ENCODE measurements at regions not wholly inside any gene's neighbourhood (a gene's known extent, or its start where the extent isn't known, plus 50 kb on each side); places are given as distances from the start of the nearest gene placed in this dataset.
"Not testable (repeated sequence)": the region's sequence is repeated elsewhere in the genome, so short reads cannot be mapped to it uniquely, and the experiment has no call there.

- Histone ChIP-seq H3K4me1 (ENCODE audit: control insufficient read depth in 5 of 5, insufficient read depth in 5 of 5, low read length in 5 of 5) (no peaks in the 10 kb centered on the region), H3K36me3 (ENCODE audit: control insufficient read depth in 5 of 5, insufficient read depth in 5 of 5, low read length in 5 of 5) (no peaks in the 10 kb centered on the region), H3K27me3 (ENCODE audit: control insufficient read depth in 5 of 5, insufficient read depth in 4 of 5, low read length in 5 of 5) (no peaks in the 10 kb centered on the region), H3K9me3 (ENCODE audit: control insufficient read depth in 5 of 5, low read length in 5 of 5) (peaks cover 0 to 11% (median 0%) of the 10 kb centered on the region in 5 donors), H3K27ac (ENCODE audit: low read depth, low read length) (no peak overlapping the region), H3K4me3 (ENCODE audit: low read depth in 1 of 5, low read length in 5 of 5) (no peak overlapping the region), H3K9ac (ENCODE audit: low read length in 5 of 5) (no peak overlapping the region)
These were observed 760.4 kb upstream of the PCDH20 start for GRCh38 chr13:62176051-62176450.

GRCh38 chr13:62173958-62174357 is 758.3 kb upstream of the PCDH20 start:
- Histone ChIP-seq H3K9me3 (ENCODE audit: control insufficient read depth in 5 of 5, low read length in 5 of 5) (peaks cover 0 to 12% (median 0%) of the 10 kb centered on the region in 5 donors), H3K36me3 (ENCODE audit: control insufficient read depth in 5 of 5, insufficient read depth in 5 of 5, low read length in 5 of 5) (no peaks in the 10 kb centered on the region), H3K27me3 (ENCODE audit: control insufficient read depth in 5 of 5, insufficient read depth in 4 of 5, low read length in 5 of 5) (no peaks in the 10 kb centered on the region), H3K4me1 (ENCODE audit: control insufficient read depth in 5 of 5, insufficient read depth in 5 of 5, low read length in 5 of 5) (no peaks in the 10 kb centered on the region), H3K4me3 (ENCODE audit: low read depth in 1 of 5, low read length in 5 of 5) (no peak overlapping the region), H3K9ac (ENCODE audit: low read length in 5 of 5) (no peak overlapping the region), H3K27ac (ENCODE audit: low read depth, low read length) (no peak overlapping the region)

GRCh38 chr13:62171697-62172096 is 756.0 kb upstream of the PCDH20 start:
- H3K27ac ChIP-seq (ENCODE audit: low read depth, low read length) = no peak overlapping the region
- H3K4me3 ChIP-seq (ENCODE audit: low read depth in 1 of 5, low read length in 5 of 5) = no peak overlapping the region
- H3K36me3 ChIP-seq (ENCODE audit: control insufficient read depth in 5 of 5, insufficient read depth in 5 of 5, low read length in 5 of 5) = no peaks in the 10 kb centered on the region
- peaks cover 0 to 10% (median 0%) of the 10 kb centered on the region in 5 donors for H3K9me3 ChIP-seq (ENCODE audit: control insufficient read depth in 5 of 5, low read length in 5 of 5)
- no peak overlapping the region for H3K9ac ChIP-seq (ENCODE audit: low read length in 5 of 5)
- no peaks in the 10 kb centered on the region for H3K4me1 ChIP-seq (ENCODE audit: control insufficient read depth in 5 of 5, insufficient read depth in 5 of 5, low read length in 5 of 5)
- no peaks in the 10 kb centered on the region for H3K27me3 ChIP-seq (ENCODE audit: control insufficient read depth in 5 of 5, insufficient read depth in 4 of 5, low read length in 5 of 5)

- no peaks in the 10 kb centered on the region for H3K36me3 ChIP-seq (ENCODE audit: control insufficient read depth in 5 of 5, insufficient read depth in 5 of 5, low read length in 5 of 5)
- no peaks in the 10 kb centered on the region for H3K27me3 ChIP-seq (ENCODE audit: control insufficient read depth in 5 of 5, insufficient read depth in 4 of 5, low read length in 5 of 5)
- H3K4me3 ChIP-seq (ENCODE audit: low read depth in 1 of 5, low read length in 5 of 5) = no peak overlapping the region
- peaks cover 0 to 10% (median 0%) of the 10 kb centered on the region in 5 donors for H3K9me3 ChIP-seq (ENCODE audit: control insufficient read depth in 5 of 5, low read length in 5 of 5)
- H3K9ac ChIP-seq (ENCODE audit: low read length in 5 of 5) = no peak overlapping the region
- H3K4me1 ChIP-seq (ENCODE audit: control insufficient read depth in 5 of 5, insufficient read depth in 5 of 5, low read length in 5 of 5) = no peaks in the 10 kb centered on the region
- no peak overlapping the region for H3K27ac ChIP-seq (ENCODE audit: low read depth, low read length)
These were observed 753.2 kb upstream of the PCDH20 start for GRCh38 chr13:62168891-62169290.

- H3K4me3 ChIP-seq (ENCODE audit: low read depth in 1 of 5, low read length in 5 of 5) = no peak overlapping the region
- peaks cover 0 to 10% (median 2%) of the 10 kb centered on the region in 5 donors for H3K9me3 ChIP-seq (ENCODE audit: control insufficient read depth in 5 of 5, low read length in 5 of 5)
- H3K27ac ChIP-seq (ENCODE audit: low read depth, low read length) = no peak overlapping the region
- no peaks in the 10 kb centered on the region for H3K4me1 ChIP-seq (ENCODE audit: control insufficient read depth in 5 of 5, insufficient read depth in 5 of 5, low read length in 5 of 5)
- no peaks in the 10 kb centered on the region for H3K27me3 ChIP-seq (ENCODE audit: control insufficient read depth in 5 of 5, insufficient read depth in 4 of 5, low read length in 5 of 5)
- H3K36me3 ChIP-seq (ENCODE audit: control insufficient read depth in 5 of 5, insufficient read depth in 5 of 5, low read length in 5 of 5) = no peaks in the 10 kb centered on the region
- no peak overlapping the region for H3K9ac ChIP-seq (ENCODE audit: low read length in 5 of 5)
These were observed 752.1 kb upstream of the PCDH20 start for GRCh38 chr13:62167650-62168172.

GRCh38 chr13:62162860-62163259 is 747.2 kb upstream of the PCDH20 start:
- no peak overlapping the region for H3K4me3 ChIP-seq (ENCODE audit: low read depth in 1 of 5, low read length in 5 of 5)
- H3K36me3 ChIP-seq (ENCODE audit: control insufficient read depth in 5 of 5, insufficient read depth in 5 of 5, low read length in 5 of 5) = no peaks in the 10 kb centered on the region
- no peaks in the 10 kb centered on the region for H3K4me1 ChIP-seq (ENCODE audit: control insufficient read depth in 5 of 5, insufficient read depth in 5 of 5, low read length in 5 of 5)
- no peak overlapping the region for H3K9ac ChIP-seq (ENCODE audit: low read length in 5 of 5)
- peaks cover 0 to 4% (median 0%) of the 10 kb centered on the region in 5 donors for H3K9me3 ChIP-seq (ENCODE audit: control insufficient read depth in 5 of 5, low read length in 5 of 5)
- no peaks in the 10 kb centered on the region for H3K27me3 ChIP-seq (ENCODE audit: control insufficient read depth in 5 of 5, insufficient read depth in 4 of 5, low read length in 5 of 5)
- H3K27ac ChIP-seq (ENCODE audit: low read depth, low read length) = no peak overlapping the region

GRCh38 chr13:62158520-62158919 is 742.9 kb upstream of the PCDH20 start:
- no peak overlapping the region for H3K4me3 ChIP-seq (ENCODE audit: low read depth in 1 of 5, low read length in 5 of 5)
- no peaks in the 10 kb centered on the region for H3K27me3 ChIP-seq (ENCODE audit: control insufficient read depth in 5 of 5, insufficient read depth in 4 of 5, low read length in 5 of 5)
- H3K36me3 ChIP-seq (ENCODE audit: control insufficient read depth in 5 of 5, insufficient read depth in 5 of 5, low read length in 5 of 5) = no peaks in the 10 kb centered on the region
- H3K4me1 ChIP-seq (ENCODE audit: control insufficient read depth in 5 of 5, insufficient read depth in 5 of 5, low read length in 5 of 5) = no peaks in the 10 kb centered on the region
- no peak overlapping the region for H3K9ac ChIP-seq (ENCODE audit: low read length in 5 of 5)
- H3K9me3 ChIP-seq (ENCODE audit: control insufficient read depth in 5 of 5, low read length in 5 of 5) = peaks cover 0 to 5% (median 4%) of the 10 kb centered on the region in 5 donors
- H3K27ac ChIP-seq (ENCODE audit: low read depth, low read length) = no peak overlapping the region

DNA sequence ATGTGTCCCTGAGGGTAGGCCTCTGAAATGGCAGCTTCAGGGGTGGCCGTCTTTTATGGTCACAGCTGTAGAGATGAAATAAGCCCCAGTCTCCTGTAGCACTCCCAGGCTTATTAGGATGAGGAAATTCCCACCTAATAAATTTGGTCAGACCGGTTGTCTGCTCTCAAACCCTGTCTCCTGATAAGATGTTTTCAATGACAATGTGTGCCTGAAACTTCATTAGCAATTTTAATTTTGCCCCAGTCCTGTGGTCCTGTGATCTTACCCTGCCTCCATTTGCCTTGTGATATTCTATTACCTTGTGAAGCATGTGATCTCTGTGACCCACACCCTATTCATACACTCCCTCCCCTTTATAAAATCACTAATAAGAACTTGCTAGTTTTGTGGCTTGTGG is 736.1 kb upstream of the PCDH20 start:
- not testable (repeated sequence) for H3K27me3 ChIP-seq (ENCODE audit: control insufficient read depth in 5 of 5, insufficient read depth in 4 of 5, low read length in 5 of 5); H3K4me3 ChIP-seq (ENCODE audit: low read depth in 1 of 5, low read length in 5 of 5); H3K9ac ChIP-seq (ENCODE audit: low read length in 5 of 5); H3K4me1 ChIP-seq (ENCODE audit: control insufficient read depth in 5 of 5, insufficient read depth in 5 of 5, low read length in 5 of 5); H3K36me3 ChIP-seq (ENCODE audit: control insufficient read depth in 5 of 5, insufficient read depth in 5 of 5, low read length in 5 of 5); H3K27ac ChIP-seq (ENCODE audit: low read depth, low read length)
- H3K9me3 ChIP-seq (ENCODE audit: control insufficient read depth in 5 of 5, low read length in 5 of 5) = peaks cover 0 to 12% (median 5%) of the 10 kb centered on the region in 5 donors

DNA sequence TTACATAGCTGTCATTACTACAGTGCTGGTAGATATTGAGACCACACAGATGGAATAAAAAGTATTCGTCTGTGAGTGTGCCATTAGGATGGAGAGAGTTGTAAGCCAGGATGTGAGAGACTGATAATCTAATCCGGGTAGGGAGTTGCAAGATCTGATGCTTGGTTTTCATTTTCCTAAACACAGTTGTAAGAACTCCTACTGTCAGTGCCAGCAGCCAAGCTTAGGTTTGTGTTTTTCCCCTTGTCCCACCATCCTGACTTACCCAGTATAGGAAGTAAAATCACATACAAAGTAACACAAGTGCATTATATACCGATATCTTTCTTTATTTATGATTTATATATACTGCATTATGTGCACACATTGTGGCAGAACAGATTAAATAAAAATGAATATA is 726.4 kb upstream of the PCDH20 start:
- Histone ChIP-seq H3K4me3 (ENCODE audit: low read depth in 1 of 5, low read length in 5 of 5) (peak overlapping the region in 1 of 5 donors; percentile 7), H3K9ac (ENCODE audit: low read length in 5 of 5) (no peak overlapping the region), H3K36me3 (ENCODE audit: control insufficient read depth in 5 of 5, insufficient read depth in 5 of 5, low read length in 5 of 5) (no peaks in the 10 kb centered on the region), H3K9me3 (ENCODE audit: control insufficient read depth in 5 of 5, low read length in 5 of 5) (peaks cover 0 to 28% (median 9%) of the 10 kb centered on the region in 5 donors), H3K4me1 (ENCODE audit: control insufficient read depth in 5 of 5, insufficient read depth in 5 of 5, low read length in 5 of 5) (peaks cover 0 to 18% (median 2%) of the 10 kb centered on the region in 5 donors), H3K27ac (ENCODE audit: low read depth, low read length) (no peak overlapping the region), H3K27me3 (ENCODE audit: control insufficient read depth in 5 of 5, insufficient read depth in 4 of 5, low read length in 5 of 5) (no peaks in the 10 kb centered on the region)

DNA sequence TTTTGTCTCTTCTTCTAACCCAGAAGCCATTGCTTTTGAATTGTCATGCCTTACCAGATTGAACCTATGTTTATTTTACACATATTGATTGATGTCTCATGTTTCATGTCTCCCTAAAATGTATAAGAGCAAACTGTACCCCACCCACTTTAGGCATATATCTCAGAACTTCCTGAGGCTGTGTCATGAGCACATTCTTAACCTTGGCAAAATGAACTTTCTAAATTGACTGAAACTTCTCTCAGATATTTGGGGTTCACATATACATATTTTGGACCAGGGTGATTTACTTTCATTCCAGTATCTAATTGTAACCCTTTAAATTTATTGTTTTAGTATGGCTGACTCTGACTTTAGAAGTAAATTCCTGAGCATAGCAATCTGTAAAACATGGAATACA is 723.9 kb upstream of the PCDH20 start:
- no peak overlapping the region for H3K4me3 ChIP-seq (ENCODE audit: low read depth in 1 of 5, low read length in 5 of 5)
- H3K36me3 ChIP-seq (ENCODE audit: control insufficient read depth in 5 of 5, insufficient read depth in 5 of 5, low read length in 5 of 5) = no peaks in the 10 kb centered on the region
- peaks cover 0 to 21% (median 9%) of the 10 kb centered on the region in 5 donors for H3K9me3 ChIP-seq (ENCODE audit: control insufficient read depth in 5 of 5, low read length in 5 of 5)
- peaks cover 0 to 5% (median 2%) of the 10 kb centered on the region in 5 donors for H3K4me1 ChIP-seq (ENCODE audit: control insufficient read depth in 5 of 5, insufficient read depth in 5 of 5, low read length in 5 of 5)
- no peak overlapping the region for H3K27ac ChIP-seq (ENCODE audit: low read depth, low read length)
- H3K27me3 ChIP-seq (ENCODE audit: control insufficient read depth in 5 of 5, insufficient read depth in 4 of 5, low read length in 5 of 5) = no peaks in the 10 kb centered on the region
- no peak overlapping the region for H3K9ac ChIP-seq (ENCODE audit: low read length in 5 of 5)
